ENCODE measurements at regions not wholly inside any gene's neighbourhood (a gene's known extent, or its start where the extent isn't known, plus 50 kb on each side); places are given as distances from the start of the nearest gene placed in this dataset.

DNA sequence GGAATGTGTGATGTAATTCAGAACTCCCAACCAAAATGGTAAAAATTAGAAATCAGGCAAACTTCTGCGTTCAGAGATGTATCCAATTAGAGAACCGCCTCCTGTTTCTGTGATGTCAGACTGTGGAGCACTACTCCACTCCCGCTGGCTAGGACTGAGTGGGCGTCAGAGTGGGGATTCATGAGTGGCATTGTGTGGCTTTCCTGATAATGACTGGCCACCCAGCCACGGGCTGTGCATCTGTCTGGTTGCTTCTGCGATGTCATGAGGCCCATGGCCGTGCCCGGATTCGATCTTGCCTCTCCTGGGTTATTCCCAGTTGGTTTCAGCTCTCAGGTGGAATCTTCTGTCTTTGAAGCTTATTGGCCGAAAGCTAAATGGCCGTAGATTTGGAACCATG, 87.1 kb upstream of the KCNA1 start:
- TF ChIP-seq, protein P1, sequence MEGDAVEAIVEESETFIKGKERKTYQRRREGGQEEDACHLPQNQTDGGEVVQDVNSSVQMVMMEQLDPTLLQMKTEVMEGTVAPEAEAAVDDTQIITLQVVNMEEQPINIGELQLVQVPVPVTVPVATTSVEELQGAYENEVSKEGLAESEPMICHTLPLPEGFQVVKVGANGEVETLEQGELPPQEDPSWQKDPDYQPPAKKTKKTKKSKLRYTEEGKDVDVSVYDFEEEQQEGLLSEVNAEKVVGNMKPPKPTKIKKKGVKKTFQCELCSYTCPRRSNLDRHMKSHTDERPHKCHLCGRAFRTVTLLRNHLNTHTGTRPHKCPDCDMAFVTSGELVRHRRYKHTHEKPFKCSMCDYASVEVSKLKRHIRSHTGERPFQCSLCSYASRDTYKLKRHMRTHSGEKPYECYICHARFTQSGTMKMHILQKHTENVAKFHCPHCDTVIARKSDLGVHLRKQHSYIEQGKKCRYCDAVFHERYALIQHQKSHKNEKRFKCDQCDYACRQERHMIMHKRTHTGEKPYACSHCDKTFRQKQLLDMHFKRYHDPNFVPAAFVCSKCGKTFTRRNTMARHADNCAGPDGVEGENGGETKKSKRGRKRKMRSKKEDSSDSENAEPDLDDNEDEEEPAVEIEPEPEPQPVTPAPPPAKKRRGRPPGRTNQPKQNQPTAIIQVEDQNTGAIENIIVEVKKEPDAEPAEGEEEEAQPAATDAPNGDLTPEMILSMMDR (conservative IDR thresholded peaks at IDR 0.05), result no peak
- Mint-ChIP-seq H3K27ac (ENCODE audit: unreplicated experiment) (peak overlapping the region; percentile 4), H3K27me3 (ENCODE audit: low read depth) (peaks cover 2% of the 10 kb centered on the region)

DNA sequence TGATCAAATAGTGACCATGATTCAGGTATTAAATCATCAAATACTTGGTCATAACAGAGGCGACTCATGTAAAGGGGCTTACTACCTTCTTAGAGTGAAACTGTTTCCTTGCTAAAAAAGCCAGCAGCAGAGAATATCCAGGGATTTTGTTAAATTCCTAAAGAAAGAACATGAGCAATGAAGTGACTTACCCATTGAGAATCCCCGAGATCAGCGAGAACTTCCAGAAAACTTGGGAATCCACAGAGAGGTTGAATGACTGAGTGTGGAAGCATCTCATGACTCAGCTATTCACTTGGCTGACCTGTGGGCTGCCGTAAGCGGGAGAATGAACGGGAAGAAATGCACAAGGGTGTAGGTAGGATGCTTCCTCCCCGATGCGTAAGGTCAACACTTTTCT, 85.3 kb upstream of the KCNA1 start:
- H3K27ac Mint-ChIP-seq (ENCODE audit: unreplicated experiment), result no peak overlapping the region
- DNase-seq (ENCODE audit: low read depth, low spot score), result no peak
- TF ChIP-seq, protein P1 (conservative IDR thresholded peaks at IDR 0.05), result no peak
- H3K36me3 Mint-ChIP-seq (ENCODE audit: low read depth), result no peaks in the 10 kb centered on the region
- H3K4me1 Mint-ChIP-seq, result peaks cover 2% of the 10 kb centered on the region
- H3K4me3 Mint-ChIP-seq, result no peak overlapping the region
- no peaks in the 10 kb centered on the region for H3K27me3 Mint-ChIP-seq (ENCODE audit: low read depth)
- no peaks in the 10 kb centered on the region for H3K9me3 Mint-ChIP-seq

More for the DNA sequence above, 87.1 kb upstream of the KCNA1 start:
- Mint-ChIP-seq H3K4me3 (no peak overlapping the region), H3K4me1 (peaks cover 10% of the 10 kb centered on the region), H3K9me3 (no peaks in the 10 kb centered on the region), H3K36me3 (ENCODE audit: low read depth) (no peaks in the 10 kb centered on the region)
- no peak for DNase-seq (ENCODE audit: low read depth, low spot score)

DNA sequence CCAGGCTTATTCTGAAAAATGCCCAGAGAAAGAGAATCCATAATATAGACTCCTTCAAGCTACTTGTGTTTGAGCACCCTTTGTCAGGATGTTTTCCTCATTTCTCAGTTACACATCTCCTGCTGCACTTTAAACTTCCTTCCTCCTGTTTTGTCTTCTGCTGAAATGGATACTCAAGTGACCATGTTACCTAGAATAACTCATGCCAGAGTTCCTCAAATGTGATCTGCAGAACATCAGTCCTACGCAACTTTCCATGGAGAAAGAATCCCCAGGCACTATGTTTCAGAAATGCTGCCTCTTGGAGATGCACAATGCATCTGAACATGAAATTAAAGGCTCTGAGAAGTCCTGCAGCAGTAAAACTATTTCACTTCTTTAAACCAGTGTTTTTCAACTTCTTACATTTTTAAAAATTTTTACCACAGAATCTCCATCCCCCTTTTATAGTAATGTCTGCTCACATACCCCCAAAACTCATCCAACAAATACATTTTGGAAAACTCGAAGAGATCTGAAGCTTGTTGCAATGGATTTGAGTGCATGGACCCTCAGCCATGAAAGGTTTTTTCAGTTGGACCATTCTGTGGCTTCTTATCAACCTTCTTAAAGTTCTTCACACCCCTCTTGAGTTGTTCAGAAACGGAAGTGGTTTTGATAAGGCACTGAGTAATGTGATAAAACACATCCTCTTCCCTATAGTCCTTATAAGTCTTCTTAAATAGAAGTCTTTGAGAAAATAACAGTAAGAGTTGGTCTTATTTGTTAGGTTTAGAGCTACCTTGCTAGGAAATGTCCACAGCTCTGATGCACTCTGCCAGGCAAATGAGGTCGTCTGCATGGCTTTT, 84.5 kb upstream of the KCNA1 start:
- Mint-ChIP-seq H3K4me3 (no peak overlapping the region), H3K4me1 (peaks cover 6% of the 10 kb centered on the region), H3K36me3 (ENCODE audit: low read depth) (no peaks in the 10 kb centered on the region), H3K9me3 (no peaks in the 10 kb centered on the region), H3K27me3 (ENCODE audit: low read depth) (no peaks in the 10 kb centered on the region), H3K27ac (ENCODE audit: unreplicated experiment) (no peak overlapping the region)
- TF ChIP-seq, protein P1 (conservative IDR thresholded peaks at IDR 0.05), result no peak
- DNase-seq (ENCODE audit: low read depth, low spot score), result no peak

DNA sequence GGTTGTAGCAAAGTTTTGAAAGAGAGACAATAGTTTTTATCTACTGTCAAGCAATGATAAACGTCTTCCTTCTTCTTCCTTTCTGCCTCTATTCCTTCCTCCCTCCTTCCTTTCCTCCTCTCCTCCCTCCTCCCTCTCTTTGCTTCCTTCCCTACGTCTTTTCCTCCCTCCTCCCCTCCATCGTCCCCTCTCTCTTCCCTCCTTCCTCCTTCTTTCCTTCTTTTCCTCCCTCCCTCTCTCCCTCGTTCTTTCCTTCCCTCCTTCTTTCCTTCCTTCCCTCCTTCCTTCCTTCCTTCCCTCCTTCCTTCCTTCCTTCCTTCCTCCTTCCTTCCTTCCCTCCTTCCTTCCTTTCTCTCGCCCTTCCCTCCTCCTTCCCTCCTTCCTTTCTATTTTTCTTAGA, 82.8 kb upstream of the KCNA1 start:
- no peaks in the 10 kb centered on the region for H3K27me3 Mint-ChIP-seq (ENCODE audit: low read depth)
- H3K9me3 Mint-ChIP-seq, result no peaks in the 10 kb centered on the region

DNA sequence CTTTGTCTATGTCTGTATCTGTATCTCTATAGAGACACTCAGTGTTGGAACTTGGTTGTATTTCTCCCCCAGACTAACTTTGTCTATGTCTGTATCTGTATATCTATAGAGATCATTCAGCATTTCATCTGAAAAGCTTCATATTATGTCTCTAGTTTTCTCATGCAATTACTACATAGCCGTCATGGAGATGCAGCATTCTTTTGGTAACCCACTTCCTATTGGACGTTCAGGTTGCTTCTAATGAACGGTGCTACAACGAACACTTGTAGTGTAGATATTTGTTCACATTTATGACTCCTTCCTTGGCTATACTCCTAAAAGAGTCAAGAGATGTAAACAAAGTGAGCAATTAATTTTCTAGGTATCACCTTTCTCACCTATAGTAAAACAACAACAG, 81.5 kb upstream of the KCNA1 start:
- Mint-ChIP-seq H3K27ac (ENCODE audit: unreplicated experiment) (no peak overlapping the region), H3K4me3 (no peak overlapping the region), H3K36me3 (ENCODE audit: low read depth) (no peaks in the 10 kb centered on the region), H3K27me3 (ENCODE audit: low read depth) (no peaks in the 10 kb centered on the region), H3K9me3 (no peaks in the 10 kb centered on the region), H3K4me1 (peaks cover 6% of the 10 kb centered on the region)
- TF ChIP-seq, protein P1 (conservative IDR thresholded peaks at IDR 0.05), result no peak
- no peak for DNase-seq (ENCODE audit: low read depth, low spot score)

More for the DNA sequence above, 82.8 kb upstream of the KCNA1 start:
- Mint-ChIP-seq H3K27ac (ENCODE audit: unreplicated experiment) (no peak overlapping the region), H3K36me3 (ENCODE audit: low read depth) (no peaks in the 10 kb centered on the region), H3K4me3 (no peak overlapping the region), H3K4me1 (peaks cover 6% of the 10 kb centered on the region)
- TF ChIP-seq, protein P1 (conservative IDR thresholded peaks at IDR 0.05), result no peak
- DNase-seq (ENCODE audit: low read depth, low spot score), result no peak

All from neural crest cell (in vitro differentiated cells).